ENCODE measurements at regions not wholly inside any gene's neighbourhood (a gene's known extent, or its start where the extent isn't known, plus 50 kb on each side); places are given as distances from the start of the nearest gene placed in this dataset.

DNA sequence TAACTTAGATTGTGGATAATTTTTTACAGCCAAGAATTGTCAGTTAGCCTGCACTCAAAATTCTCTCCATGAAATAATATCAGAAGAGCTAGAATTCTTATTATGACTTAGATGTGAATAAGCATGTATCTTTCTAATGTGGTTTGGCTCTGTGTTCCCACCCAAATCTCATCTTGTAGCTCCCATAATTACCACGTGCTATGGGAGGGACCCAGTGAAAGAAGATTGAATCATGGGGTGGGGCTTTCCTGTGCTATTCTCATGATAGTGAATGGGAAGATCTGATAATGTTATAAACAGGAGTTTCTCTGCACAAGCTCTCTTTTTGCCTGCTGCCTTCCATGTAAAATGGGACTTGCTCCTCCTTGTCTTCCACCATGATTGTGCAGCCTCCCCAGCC lies 176.8 kb downstream of the MAT2B start:
- H3K4me1 ChIP-seq = no peaks in the 10 kb centered on the region
- no peaks in the 10 kb centered on the region for H3K27me3 ChIP-seq
- H3K36me3 ChIP-seq (replicated peaks in 1 of 2; ENCODE audit: insufficient read depth in 1 of 2, low read depth in 2 of 2) = no peaks in the 10 kb centered on the region
- no peak overlapping the region for H3K4me3 ChIP-seq
- no peak overlapping the region for H3K27ac ChIP-seq
- no peaks in the 10 kb centered on the region for H3K9me3 ChIP-seq
- WGBS, 2 donors = 29 to 74% methylated on average over 1 of the region's 1 CpG
- ATAC-seq (no peak), DNase-seq (no peak)
- intact Hi-C loops (cut with DNase I) = no loop called here
- TF ChIP-seq, protein P1, sequence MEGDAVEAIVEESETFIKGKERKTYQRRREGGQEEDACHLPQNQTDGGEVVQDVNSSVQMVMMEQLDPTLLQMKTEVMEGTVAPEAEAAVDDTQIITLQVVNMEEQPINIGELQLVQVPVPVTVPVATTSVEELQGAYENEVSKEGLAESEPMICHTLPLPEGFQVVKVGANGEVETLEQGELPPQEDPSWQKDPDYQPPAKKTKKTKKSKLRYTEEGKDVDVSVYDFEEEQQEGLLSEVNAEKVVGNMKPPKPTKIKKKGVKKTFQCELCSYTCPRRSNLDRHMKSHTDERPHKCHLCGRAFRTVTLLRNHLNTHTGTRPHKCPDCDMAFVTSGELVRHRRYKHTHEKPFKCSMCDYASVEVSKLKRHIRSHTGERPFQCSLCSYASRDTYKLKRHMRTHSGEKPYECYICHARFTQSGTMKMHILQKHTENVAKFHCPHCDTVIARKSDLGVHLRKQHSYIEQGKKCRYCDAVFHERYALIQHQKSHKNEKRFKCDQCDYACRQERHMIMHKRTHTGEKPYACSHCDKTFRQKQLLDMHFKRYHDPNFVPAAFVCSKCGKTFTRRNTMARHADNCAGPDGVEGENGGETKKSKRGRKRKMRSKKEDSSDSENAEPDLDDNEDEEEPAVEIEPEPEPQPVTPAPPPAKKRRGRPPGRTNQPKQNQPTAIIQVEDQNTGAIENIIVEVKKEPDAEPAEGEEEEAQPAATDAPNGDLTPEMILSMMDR (IDR thresholded peaks at IDR 0.05) = no peak
- no peak for TF ChIP-seq POLR2A (IDR thresholded peaks at IDR 0.05)

DNA sequence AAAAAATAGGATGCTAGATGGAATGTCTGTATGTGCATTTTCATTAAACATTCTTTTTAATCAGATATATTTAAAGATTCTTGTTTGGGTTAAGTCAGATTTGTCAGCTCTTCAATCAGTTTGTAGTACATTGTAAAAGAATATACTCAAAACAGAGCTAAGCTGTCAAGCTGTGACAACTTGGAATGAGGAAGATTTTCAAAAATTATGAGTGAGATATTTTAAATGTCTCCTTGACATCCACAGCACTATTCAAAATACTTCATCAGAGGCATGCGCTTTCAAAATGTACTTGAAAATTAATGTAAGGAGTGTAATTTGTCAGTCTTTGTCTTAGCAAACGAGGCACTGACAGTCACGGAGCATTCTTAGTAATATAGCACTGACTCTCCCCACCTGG lies 182.0 kb downstream of the MAT2B start:
- intact Hi-C loops (cut with DNase I) = no loop called here
- Histone ChIP-seq H3K4me1 (no peaks in the 10 kb centered on the region), H3K4me3 (no peak overlapping the region), H3K27me3 (no peaks in the 10 kb centered on the region), H3K27ac (no peak overlapping the region), H3K9me3 (no peaks in the 10 kb centered on the region), H3K36me3 (replicated peaks in 1 of 2; ENCODE audit: insufficient read depth in 1 of 2, low read depth in 2 of 2) (no peaks in the 10 kb centered on the region)
- WGBS, 2 donors = 62 to 70% methylated on average over 3 of the region's 3 CpGs
- ATAC-seq = no peak
- TF ChIP-seq, protein P1 (IDR thresholded peaks at IDR 0.05) = no peak
- no peak for TF ChIP-seq POLR2A (IDR thresholded peaks at IDR 0.05)
- no peak for DNase-seq

DNA sequence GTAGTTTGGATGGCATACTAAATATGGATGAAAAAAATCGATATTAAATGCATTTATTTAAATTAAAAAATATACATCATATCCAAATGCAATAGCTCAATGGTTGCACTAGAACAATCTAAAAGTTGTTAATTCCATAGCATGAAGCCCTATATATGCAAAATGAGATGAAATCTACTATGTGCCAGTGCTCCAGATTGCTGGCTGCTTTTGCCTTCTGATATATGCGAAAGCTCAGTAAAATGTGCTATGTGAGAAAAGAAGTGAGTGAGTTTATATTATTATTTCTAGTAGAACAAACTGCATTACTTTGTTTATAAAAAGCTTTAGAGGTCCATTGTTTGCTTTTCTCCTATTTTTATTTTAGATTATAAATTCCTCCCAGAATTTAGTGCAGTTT lies 186.7 kb downstream of the MAT2B start:
- no peak overlapping the region for H3K27ac ChIP-seq
- DNase-seq = no peak
- ATAC-seq = no peak
- TF ChIP-seq, protein P1 (IDR thresholded peaks at IDR 0.05) = no peak
- TF ChIP-seq POLR2A (IDR thresholded peaks at IDR 0.05) = no peak
- intact Hi-C loops (cut with DNase I) = no loop called here
- H3K36me3 ChIP-seq (replicated peaks in 1 of 2; ENCODE audit: insufficient read depth in 1 of 2, low read depth in 2 of 2) = no peaks in the 10 kb centered on the region
- H3K4me3 ChIP-seq = no peak overlapping the region
- no peaks in the 10 kb centered on the region for H3K9me3 ChIP-seq
- no peaks in the 10 kb centered on the region for H3K27me3 ChIP-seq
- H3K4me1 ChIP-seq = no peaks in the 10 kb centered on the region
- 81 to 82% methylated on average over 2 of the region's 2 CpGs for WGBS, 2 donors

DNA sequence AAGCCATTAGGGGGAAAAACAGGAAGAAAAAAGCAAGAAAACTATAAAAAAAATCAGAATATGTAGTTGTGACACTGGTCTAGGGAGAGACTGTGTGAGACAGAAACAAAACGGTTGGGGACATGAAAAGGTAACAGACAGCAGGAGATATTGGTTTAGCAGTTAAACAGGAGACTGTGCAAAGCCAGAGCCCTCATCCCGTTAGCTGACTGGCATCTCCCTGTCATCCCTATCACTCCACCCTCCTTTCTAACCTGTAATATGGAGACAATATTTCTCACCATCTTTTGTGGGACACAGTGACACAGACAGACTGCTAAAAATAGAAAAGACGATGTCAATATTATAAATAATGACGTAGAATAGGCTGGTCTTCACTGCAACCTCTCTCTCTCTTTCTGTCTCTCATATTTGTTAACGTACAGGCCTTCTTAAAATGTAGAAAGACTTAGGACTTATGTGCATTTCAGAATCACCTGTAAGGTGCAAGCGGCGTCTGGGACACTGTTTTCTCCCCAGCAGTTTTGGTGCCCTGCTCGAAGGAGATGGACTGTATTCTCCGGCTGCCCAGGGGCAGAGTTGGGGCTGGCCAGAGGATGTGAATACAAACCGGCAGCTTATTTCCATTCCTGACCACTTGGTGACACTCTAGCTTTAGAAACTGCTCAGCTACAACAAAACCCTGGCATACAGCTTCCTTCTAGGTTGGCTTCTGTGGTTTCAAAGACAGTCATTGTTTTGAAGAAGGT lies 190.6 kb downstream of the MAT2B start:
- peak; percentile 88 for ATAC-seq
- no peaks in the 10 kb centered on the region for H3K9me3 ChIP-seq
- H3K36me3 ChIP-seq (replicated peaks in 1 of 2; ENCODE audit: insufficient read depth in 1 of 2, low read depth in 2 of 2) = no peaks in the 10 kb centered on the region
- no peaks in the 10 kb centered on the region for H3K4me1 ChIP-seq
- no peaks in the 10 kb centered on the region for H3K27me3 ChIP-seq
- H3K27ac ChIP-seq = no peak overlapping the region
- WGBS, 2 donors = 16 to 19% methylated on average over 10 of the region's 10 CpGs
- TF ChIP-seq POLR2A (IDR thresholded peaks at IDR 0.05) = no peak
- TF ChIP-seq, protein P1 (IDR thresholded peaks at IDR 0.05) = peak in 6 of 7 experiments; percentile 25 to 73 (median 68)
- H3K4me3 ChIP-seq = no peak overlapping the region
- intact Hi-C loops (cut with DNase I) = no loop called here
- peak; percentile 21 to 60 (median 32) for DNase-seq

DNA sequence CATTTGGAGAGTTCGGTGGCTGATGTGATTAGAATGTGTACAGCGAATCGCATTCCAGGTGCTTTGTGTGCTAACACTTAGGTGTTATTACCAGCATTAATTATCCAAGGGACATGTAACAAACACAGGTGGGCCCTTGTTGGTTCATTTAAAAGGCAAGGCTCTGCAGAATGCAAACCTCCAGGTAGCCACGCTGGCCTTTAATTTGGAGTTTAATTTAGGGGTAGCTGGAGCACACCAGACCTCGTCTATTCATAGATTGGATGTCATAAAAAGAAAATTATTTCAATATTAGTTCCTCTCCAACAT lies 191.1 kb downstream of the MAT2B start:
- ATAC-seq = no peak
- TF ChIP-seq, protein P1 (IDR thresholded peaks at IDR 0.05) = no peak
- no peak for TF ChIP-seq POLR2A (IDR thresholded peaks at IDR 0.05)
- H3K27me3 ChIP-seq = no peaks in the 10 kb centered on the region
- no peaks in the 10 kb centered on the region for H3K36me3 ChIP-seq (replicated peaks in 1 of 2; ENCODE audit: insufficient read depth in 1 of 2, low read depth in 2 of 2)
- no peak overlapping the region for H3K27ac ChIP-seq
- intact Hi-C loops (cut with DNase I) = no loop called here
- H3K4me1 ChIP-seq = no peaks in the 10 kb centered on the region
- WGBS, 2 donors = 6 to 12% methylated on average over 5 of the region's 5 CpGs
- H3K9me3 ChIP-seq = no peaks in the 10 kb centered on the region
- H3K4me3 ChIP-seq = no peak overlapping the region
- DNase-seq = no peak
